Ascending aorta (tissue), 2 donors: ENCODE measurements at regions not wholly inside any gene's neighbourhood (a gene's known extent, or its start where the extent isn't known, plus 50 kb on each side); places are given as distances from the start of the nearest gene placed in this dataset.

ENCODE experiments used
- DNase-seq, 2 donors: peaks; one replicate each; pipeline ENCODE4 v3.0.0-alpha.2; 2019; ENCODE audit warnings: low spot score in 2 of 2
- H3K27ac ChIP-seq, 2 donors: fragments of 200-600 bp; sonication (generic); one replicate each; pipeline ENCODE4 v1.5.1; 2016 to 2017; ENCODE audit warnings: mild to moderate bottlenecking in 1 of 2
- H3K27me3 ChIP-seq: fragments of 200-600 bp; sonication (generic); one replicate; pipeline ENCODE4 v1.5.1; 2017
- H3K36me3 ChIP-seq, 2 donors: fragments of 200-600 bp; sonication (generic); one replicate each; pipeline ENCODE4 v1.5.1; 2016
- H3K4me1 ChIP-seq, 2 donors: fragments of 200-600 bp; sonication (generic); one replicate each; pipeline ENCODE4 v1.5.1; 2016 to 2017; ENCODE audit warnings: mild to moderate bottlenecking in 1 of 2
- H3K4me3 ChIP-seq, 2 donors: fragments of 200-600 bp; sonication (generic); one replicate each; pipeline ENCODE4 v1.5.1; 2016 to 2017; ENCODE audit warnings: mild to moderate bottlenecking in 1 of 2
- H3K9me3 ChIP-seq, 2 donors: fragments of 200-600 bp; sonication (generic); one replicate each; pipeline ENCODE4 v1.5.1; 2016
- CTCF ChIP-seq, 3 experiments: fragments of 200-600 bp in 2 of 3; fragments of 450-650 bp in 1 of 3; sonication (generic) in 2 of 3; IDR thresholded peaks; one replicate each; pipeline ENCODE4 v1.5.1; 2016 to 2019; ENCODE audit warnings: antibody characterized with exemption in 3 of 3, mild to moderate bottlenecking in 1 of 3, moderate library complexity in 1 of 3
- intact Hi-C: fragments of 100-400 bp; cut with DNase I; formaldehyde crosslinking; loops from one replicate; pipeline ENCODE4 v1.15.1; 2023

GRCh38 chr9:117958726-117959125 is 254.5 kb downstream of the TLR4 start:
- intact Hi-C loops: no loop called here
- H3K4me1 ChIP-seq: no peaks in the 10 kb centered on the region
- DNase-seq: no peak
- H3K27ac ChIP-seq: no peak overlapping the region
- no peaks in the 10 kb centered on the region for H3K36me3 ChIP-seq
- no peak for TF ChIP-seq CTCF (IDR thresholded peaks at IDR 0.05)
- no peaks in the 10 kb centered on the region for H3K9me3 ChIP-seq
- no peaks in the 10 kb centered on the region for H3K27me3 ChIP-seq
- H3K4me3 ChIP-seq: no peak overlapping the region

- TF ChIP-seq CTCF (IDR thresholded peaks at IDR 0.05): no peak
- no peaks in the 10 kb centered on the region for H3K4me1 ChIP-seq
- no peaks in the 10 kb centered on the region for H3K27me3 ChIP-seq
- H3K9me3 ChIP-seq: no peaks in the 10 kb centered on the region
- intact Hi-C loops: no loop called here
- H3K27ac ChIP-seq: no peak overlapping the region
- H3K4me3 ChIP-seq: no peak overlapping the region
- no peak for DNase-seq
- no peaks in the 10 kb centered on the region for H3K36me3 ChIP-seq
Measured at GRCh38 chr9:117963493-117964090, 259.4 kb downstream of the TLR4 start.

- intact Hi-C loops: no loop called here
- H3K36me3 ChIP-seq: no peaks in the 10 kb centered on the region
- DNase-seq: no peak
- H3K27me3 ChIP-seq: no peaks in the 10 kb centered on the region
- no peak for TF ChIP-seq CTCF (IDR thresholded peaks at IDR 0.05)
- H3K9me3 ChIP-seq: no peaks in the 10 kb centered on the region
- no peaks in the 10 kb centered on the region for H3K4me1 ChIP-seq
- H3K27ac ChIP-seq: no peak overlapping the region
- H3K4me3 ChIP-seq: no peak overlapping the region
Measured at GRCh38 chr9:117970276-117971050, 266.3 kb downstream of the TLR4 start.

- no peak for TF ChIP-seq CTCF (IDR thresholded peaks at IDR 0.05)
- intact Hi-C loops: no loop called here
- no peak overlapping the region for H3K4me3 ChIP-seq
Measured at GRCh38 chr9:117974108-117974507, 269.9 kb downstream of the TLR4 start.

GRCh38 chr9:117979914-117980313 is 275.7 kb downstream of the TLR4 start:
- no peak for DNase-seq
- Histone ChIP-seq H3K9me3 (no peaks in the 10 kb centered on the region), H3K4me3 (no peak overlapping the region), H3K4me1 (no peaks in the 10 kb centered on the region), H3K36me3 (no peaks in the 10 kb centered on the region), H3K27ac (no peak overlapping the region), H3K27me3 (no peaks in the 10 kb centered on the region)
- intact Hi-C loops: no loop called here
- no peak for TF ChIP-seq CTCF (IDR thresholded peaks at IDR 0.05)

More at GRCh38 chr9:117974108-117974507, 269.9 kb downstream of the TLR4 start:
- H3K36me3 ChIP-seq: no peaks in the 10 kb centered on the region
- H3K27ac ChIP-seq: no peak overlapping the region
- no peaks in the 10 kb centered on the region for H3K27me3 ChIP-seq
- H3K4me1 ChIP-seq: no peaks in the 10 kb centered on the region
- DNase-seq: no peak
- H3K9me3 ChIP-seq: no peaks in the 10 kb centered on the region
